22Rv1 (cell line): ENCODE measurements at regions not wholly inside any gene's neighbourhood (a gene's known extent, or its start where the extent isn't known, plus 50 kb on each side); places are given as distances from the start of the nearest gene placed in this dataset.

Source experiments
- ZFX ChIP-seq: fragments of 450-650 bp; IDR thresholded peaks from 2 replicates; pipeline ENCODE4 v1.6.1; 2017; ENCODE audit warnings: antibody characterized with exemption, borderline replicate concordance
- TF ChIP-seq, protein P1 (sequence below): fragments of 450-650 bp; IDR thresholded peaks from 2 replicates; pipeline ENCODE4 v1.5.1; 2017; ENCODE audit warnings: mild to moderate bottlenecking

DNA sequence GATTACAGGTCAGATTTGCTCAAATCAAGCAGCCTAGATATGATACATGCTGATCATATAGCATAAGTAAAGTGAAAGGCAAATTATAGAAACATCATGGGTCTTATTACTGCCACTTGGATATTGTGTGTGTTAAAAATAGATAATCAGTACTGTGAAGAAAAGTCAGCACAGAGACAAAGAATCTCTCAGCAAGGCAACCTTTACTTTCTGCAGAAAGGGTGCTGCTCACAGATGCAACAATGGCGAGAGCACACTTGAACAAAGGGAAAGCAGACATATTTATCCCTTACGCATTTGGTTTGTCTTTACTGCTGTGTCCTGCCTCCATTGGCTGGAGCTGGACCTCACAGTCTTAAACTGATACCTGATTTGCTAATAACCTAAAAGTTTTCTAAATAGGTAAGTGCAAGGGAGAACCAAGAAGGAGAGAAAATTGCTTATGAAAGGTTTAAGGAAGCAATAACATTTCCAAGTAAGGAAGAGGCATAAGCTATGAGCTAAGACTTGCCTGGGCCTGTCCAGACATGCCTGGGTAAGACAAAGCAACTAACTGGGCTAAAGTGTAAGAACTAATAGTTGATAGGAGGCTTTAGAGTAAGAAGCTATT lies 1310.8 kb upstream of the LRRTM3 start:
- TF ChIP-seq, protein P1, sequence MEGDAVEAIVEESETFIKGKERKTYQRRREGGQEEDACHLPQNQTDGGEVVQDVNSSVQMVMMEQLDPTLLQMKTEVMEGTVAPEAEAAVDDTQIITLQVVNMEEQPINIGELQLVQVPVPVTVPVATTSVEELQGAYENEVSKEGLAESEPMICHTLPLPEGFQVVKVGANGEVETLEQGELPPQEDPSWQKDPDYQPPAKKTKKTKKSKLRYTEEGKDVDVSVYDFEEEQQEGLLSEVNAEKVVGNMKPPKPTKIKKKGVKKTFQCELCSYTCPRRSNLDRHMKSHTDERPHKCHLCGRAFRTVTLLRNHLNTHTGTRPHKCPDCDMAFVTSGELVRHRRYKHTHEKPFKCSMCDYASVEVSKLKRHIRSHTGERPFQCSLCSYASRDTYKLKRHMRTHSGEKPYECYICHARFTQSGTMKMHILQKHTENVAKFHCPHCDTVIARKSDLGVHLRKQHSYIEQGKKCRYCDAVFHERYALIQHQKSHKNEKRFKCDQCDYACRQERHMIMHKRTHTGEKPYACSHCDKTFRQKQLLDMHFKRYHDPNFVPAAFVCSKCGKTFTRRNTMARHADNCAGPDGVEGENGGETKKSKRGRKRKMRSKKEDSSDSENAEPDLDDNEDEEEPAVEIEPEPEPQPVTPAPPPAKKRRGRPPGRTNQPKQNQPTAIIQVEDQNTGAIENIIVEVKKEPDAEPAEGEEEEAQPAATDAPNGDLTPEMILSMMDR, result no peak
- TF ChIP-seq ZFX, result no peak
